H1 (cell line): ENCODE measurements at regions not wholly inside any gene's neighbourhood (a gene's known extent, or its start where the extent isn't known, plus 50 kb on each side); places are given as distances from the start of the nearest gene placed in this dataset.

Experiments used
- CTCF ChIA-PET: fragments of 300-600 bp; sonication (Branson Sonifier 250); formaldehyde crosslinking; loops from one replicate; lab custom pipeline; 2021; ENCODE audit not compliant: partially characterized antibody; lab: Charles Lee
- POLR2A ChIA-PET: fragments of 300-600 bp; sonication (Branson Sonifier 250); formaldehyde crosslinking; loops from one replicate; lab custom pipeline; 2021; ENCODE audit warnings: inconsistent platforms; ENCODE audit not compliant: partially characterized antibody; lab: Charles Lee
- DNase-seq, 2 experiments: peaks; one replicate each; pipeline versions ENCODE4 v3.0.0 to v3.0.0-alpha.2; 2010 to 2022; ENCODE audit warnings: low spot score in 2 of 2, low read depth in 1 of 2, mixed read lengths in 1 of 2
- FAIRE-seq: peaks from 2 replicates; lab custom pipeline; 2011; peaks lifted over from hg19 to GRCh38; lab: Jason Lieb, UNC
- H2AFZ ChIP-seq: 2 replicates; pipeline ENCODE4 v1.8.1; 2012; ENCODE audit warnings: low read length, inconsistent platforms
- H2AK5ac ChIP-seq: 2 replicates; pipeline ENCODE4 v1.6.1; 2013; ENCODE audit warnings: low read depth, low read length
- H2BK120ac ChIP-seq: replicated peaks from 2 replicates; pipeline ENCODE3; 2013; ENCODE audit warnings: low read depth, low read length, inconsistent platforms
- H2BK12ac ChIP-seq: 2 replicates; pipeline ENCODE4 v1.6.1; 2013; ENCODE audit warnings: low read depth, low read length
- H2BK15ac ChIP-seq: 2 replicates; pipeline ENCODE4 v1.6.1; 2013; ENCODE audit warnings: low read length
- H2BK20ac ChIP-seq: 2 replicates; pipeline ENCODE4 v1.6.1; 2013; ENCODE audit warnings: low read length
- H2BK5ac ChIP-seq: 2 replicates; pipeline ENCODE4 v1.6.1; 2013; ENCODE audit warnings: low read depth, low read length
- H3K14ac ChIP-seq: 2 replicates; pipeline ENCODE4 v1.6.1; 2013; ENCODE audit warnings: inconsistent platforms; ENCODE audit not compliant: insufficient read length
- H3K18ac ChIP-seq: 2 replicates; pipeline ENCODE4 v1.6.1; 2013; ENCODE audit warnings: low read length; ENCODE audit errors: extremely low read depth
- H3K23ac ChIP-seq: 2 replicates; pipeline ENCODE4 v1.6.1; 2013; ENCODE audit warnings: inconsistent platforms; ENCODE audit not compliant: insufficient read length
- H3K23me2 ChIP-seq: 2 replicates; pipeline ENCODE4 v1.6.1; 2013; ENCODE audit warnings: low read depth, low read length
- H3K27ac ChIP-seq: 2 replicates; pipeline ENCODE4 v1.6.1; 2011; ENCODE audit warnings: low read depth, low read length, inconsistent platforms
- H3K27me3 ChIP-seq, 4 experiments: replicated peaks in 1 of 4; 1 replicate in 1 of 4; 2 replicates in 3 of 4; pipeline versions ENCODE4 v1.6.1 to v1.8.1; 2011 to 2013; ENCODE audit warnings: low read length in 3 of 4, mild to moderate bottlenecking in 3 of 4, inconsistent platforms in 2 of 4, mixed read lengths in 2 of 4, moderate library complexity in 1 of 4; ENCODE audit not compliant: control insufficient read depth in 3 of 4, insufficient read depth in 3 of 4; ENCODE audit errors: extremely low read depth in 1 of 4
- H3K36me3 ChIP-seq, 4 experiments: 2 replicates each; pipeline versions ENCODE4 v1.6.1 to v1.8.1; 2011 to 2013; ENCODE audit warnings: mild to moderate bottlenecking in 4 of 4, low read length in 3 of 4, moderate library complexity in 2 of 4, control low read depth in 1 of 4, inconsistent platforms in 1 of 4; ENCODE audit not compliant: insufficient read depth in 4 of 4, control insufficient read depth in 2 of 4
- H3K4ac ChIP-seq: replicated peaks from 2 replicates; pipeline ENCODE3; 2013; ENCODE audit warnings: low read length, low read depth, mixed read lengths, inconsistent platforms; ENCODE audit not compliant: insufficient read length
- H3K4me1 ChIP-seq, 4 experiments: replicated peaks in 1 of 4; 1 replicate in 1 of 4; 2 replicates in 3 of 4; pipeline versions ENCODE4 v1.6.1 to v1.8.1; 2011 to 2013; ENCODE audit warnings: low read length in 3 of 4, inconsistent platforms in 2 of 4, mixed read lengths in 1 of 4; ENCODE audit not compliant: insufficient read depth in 4 of 4, control insufficient read depth in 3 of 4
- H3K4me2 ChIP-seq, 2 experiments: 2 replicates each; pipeline versions ENCODE4 v1.6.1 to v1.8.1; 2011 to 2013; ENCODE audit warnings: low read depth in 2 of 2, low read length in 2 of 2, control low read depth in 1 of 2, inconsistent platforms in 1 of 2, mild to moderate bottlenecking in 1 of 2; ENCODE audit not compliant: insufficient read depth in 1 of 2
- H3K4me3 ChIP-seq, 4 experiments: fragments of 200-600, 300-600 bp in 1 of 4; sonication (generic), shearing (Covaris generic), sonication (Bioruptor Twin) in 1 of 4; 2 replicates each; pipeline versions ENCODE4 v1.5.1 to v1.8.1; 2011 to 2016; ENCODE audit warnings: low read length in 4 of 4, low read depth in 3 of 4, control low read depth in 2 of 4, inconsistent platforms in 2 of 4, mild to moderate bottlenecking in 2 of 4, mixed read lengths in 1 of 4, moderate library complexity in 1 of 4; ENCODE audit not compliant: insufficient read depth in 2 of 4; ENCODE audit errors: extremely low read depth in 1 of 4
- H3K56ac ChIP-seq: replicated peaks from 2 replicates; pipeline ENCODE3; 2013; ENCODE audit warnings: low read depth, mild to moderate bottlenecking, mixed read lengths, low read length, inconsistent platforms; ENCODE audit not compliant: insufficient read length
- H3K79me1 ChIP-seq: 2 replicates; pipeline ENCODE4 v1.6.1; 2013; ENCODE audit warnings: low read depth, low read length, control low read depth
- H3K79me2 ChIP-seq, 2 experiments: 2 replicates each; pipeline versions ENCODE4 v1.6.1 to v1.8.1; 2012 to 2013; ENCODE audit warnings: low read length in 2 of 2, mild to moderate bottlenecking in 2 of 2, inconsistent platforms in 1 of 2; ENCODE audit not compliant: insufficient read depth in 2 of 2, control insufficient read depth in 1 of 2
- H3K9ac ChIP-seq, 4 experiments: replicated peaks in 1 of 4; 1 replicate in 1 of 4; 2 replicates in 3 of 4; pipeline versions ENCODE4 v1.6.1 to v1.8.1; 2011 to 2013; ENCODE audit warnings: low read depth in 3 of 4, low read length in 3 of 4, control low read depth in 2 of 4, mild to moderate bottlenecking in 2 of 4, moderate library complexity in 2 of 4, inconsistent platforms in 1 of 4; ENCODE audit errors: extremely low read depth in 1 of 4
- H3K9me3 ChIP-seq, 2 experiments: 2 replicates each; pipeline versions ENCODE4 v1.6.1 to v1.8.1; 2012 to 2013; ENCODE audit warnings: mild to moderate bottlenecking in 2 of 2, moderate library complexity in 2 of 2, control low read depth in 1 of 2, inconsistent platforms in 1 of 2, low read depth in 1 of 2, low read length in 1 of 2, mixed read lengths in 1 of 2; ENCODE audit not compliant: insufficient read depth in 2 of 2
- H4K20me1 ChIP-seq, 2 experiments: replicated peaks in 1 of 2; 2 replicates each; pipeline versions ENCODE3 to v1.8.1; 2011 to 2013; ENCODE audit warnings: inconsistent platforms in 2 of 2, low read length in 2 of 2, mild to moderate bottlenecking in 1 of 2; ENCODE audit not compliant: insufficient read depth in 2 of 2, control insufficient read depth in 1 of 2
- H4K5ac ChIP-seq: 2 replicates; pipeline ENCODE4 v1.6.1; 2013; ENCODE audit warnings: low read length, low read depth, mixed read lengths, inconsistent platforms; ENCODE audit not compliant: insufficient read length
- H4K8ac ChIP-seq: 2 replicates; pipeline ENCODE4 v1.8.0; 2013; ENCODE audit warnings: mild to moderate bottlenecking, moderate library complexity, low read length, inconsistent platforms; ENCODE audit not compliant: insufficient read depth; ENCODE audit errors: extremely low read depth
- H4K91ac ChIP-seq: replicated peaks from 2 replicates; pipeline ENCODE3; 2013; ENCODE audit warnings: low read length, mixed read lengths, inconsistent platforms; ENCODE audit not compliant: insufficient read length
- ATF3 ChIP-seq: IDR thresholded peaks from 2 replicates; pipeline ENCODE4 v1.6.1; 2011; ENCODE audit warnings: low read depth, mild to moderate bottlenecking, low read length; ENCODE audit not compliant: insufficient read depth
- EP300 ChIP-seq, 2 experiments: IDR thresholded peaks; 1 replicate in 1 of 2; 2 replicates in 1 of 2; pipeline ENCODE4 v1.6.1; 2011 to 2012; ENCODE audit warnings: low read depth in 2 of 2, low read length in 2 of 2, mild to moderate bottlenecking in 2 of 2, borderline replicate concordance in 1 of 2, inconsistent platforms in 1 of 2, moderate library complexity in 1 of 2
- EZH2 ChIP-seq: fragments of 200-600 bp; sonication (generic); IDR thresholded peaks from 2 replicates; pipeline ENCODE4 v1.7.1; 2012; ENCODE audit warnings: low read depth, mild to moderate bottlenecking, moderate library complexity, low read length, inconsistent platforms; ENCODE audit not compliant: severe bottlenecking
- FOSL1 ChIP-seq: IDR thresholded peaks from 2 replicates; pipeline ENCODE4 v1.6.1; 2011; ENCODE audit warnings: mild to moderate bottlenecking, low read depth, low read length, moderate library complexity; ENCODE audit not compliant: insufficient read depth
- GABPA ChIP-seq: IDR thresholded peaks from 2 replicates; pipeline ENCODE4 v1.6.1; 2011; ENCODE audit warnings: mild to moderate bottlenecking, low read length, moderate library complexity, borderline replicate concordance; ENCODE audit not compliant: insufficient read depth
- HDAC2 ChIP-seq, 2 experiments: fragments of 300-600 bp in 1 of 2; sonication (generic) in 1 of 2; IDR thresholded peaks; 2 replicates each; pipeline ENCODE4 v1.6.1; 2011 to 2012; ENCODE audit warnings: low read depth in 2 of 2, low read length in 2 of 2, mild to moderate bottlenecking in 2 of 2, moderate library complexity in 2 of 2, borderline replicate concordance in 1 of 2, inconsistent platforms in 1 of 2
- HDAC6 ChIP-seq: IDR thresholded peaks from one replicate; pipeline ENCODE4 v1.7.1; 2012; ENCODE audit warnings: low read depth, mild to moderate bottlenecking, inconsistent platforms, low read length, moderate library complexity
- JUN ChIP-seq: IDR thresholded peaks from 2 replicates; pipeline ENCODE4 v1.6.1; 2011; ENCODE audit warnings: low read depth, mild to moderate bottlenecking, improper control_type of control experiment, low read length
- KDM1A ChIP-seq: fragments of 200-600, 300-600 bp; sonication (generic); IDR thresholded peaks from 2 replicates; pipeline ENCODE4 v1.7.1; 2016; ENCODE audit warnings: mild to moderate bottlenecking, low read length, borderline replicate concordance
- PHF8 ChIP-seq: fragments of 200-600 bp; sonication (generic); conservative IDR thresholded peaks from 2 replicates; pipeline ENCODE4 v1.7.1; 2012; ENCODE audit warnings: low read depth, mild to moderate bottlenecking, inconsistent platforms, low read length, moderate library complexity
- POLR2A ChIP-seq, 2 experiments: IDR thresholded peaks; 1 replicate in 1 of 2; 2 replicates in 1 of 2; pipeline ENCODE4 v1.6.1; 2011; ENCODE audit warnings: low read depth in 2 of 2, low read length in 2 of 2, mild to moderate bottlenecking in 2 of 2; ENCODE audit errors: control extremely low read depth in 1 of 2
- RFX5 ChIP-seq: IDR thresholded peaks from 2 replicates; pipeline ENCODE4 v1.6.1; 2011; ENCODE audit warnings: low read depth, low read length, improper control_type of control experiment, borderline replicate concordance
- SRF ChIP-seq: IDR thresholded peaks from 2 replicates; pipeline ENCODE4 v1.6.1; 2011; ENCODE audit warnings: mild to moderate bottlenecking, low read depth, low read length, moderate library complexity
- TAF1 ChIP-seq: IDR thresholded peaks from 2 replicates; pipeline ENCODE4 v1.6.1; 2011; ENCODE audit warnings: mild to moderate bottlenecking, low read depth, low read length
- WGBS, 2 experiments: shearing (Covaris generic) in 1 of 2; methylation state at CpG; one replicate each; pipeline versions ENCODE4 v1.1.6 to v1.1.7; 2013 to 2015; ENCODE audit warnings: low lambda C conversion rate in 2 of 2, mixed read lengths in 2 of 2, inconsistent platforms in 1 of 2, low coverage in 1 of 2, missing lambda C conversion rate in 1 of 2; ENCODE audit not compliant: insufficient replicate concordance in 2 of 2, insufficient coverage in 1 of 2, insufficient read length in 1 of 2; ENCODE audit errors: extremely low coverage in 1 of 2, missing lambda C conversion rate in 1 of 2; 5-methylcytosine and 5-hydroxymethylcytosine counted together

GRCh38 chr2:146437712-146438111 lies 1407.1 kb upstream of the ACVR2A start:
- no peaks in the 10 kb centered on the region for H3K23me2 ChIP-seq
- no peaks in the 10 kb centered on the region for H3K79me2 ChIP-seq
- H2BK20ac ChIP-seq, result no peak overlapping the region
- ChIA-PET CTCF (interaction anchor here (1.1 to 1.3 kb wide), 2 partner anchors 24 to 224 kb away, joined by 3 read pairs; no protein-coding TSS in a partner anchor), POLR2A (no interaction called here)
- no peak overlapping the region for H3K4me2 ChIP-seq
- DNase-seq (no peak), FAIRE-seq (no peak)
- H3K14ac ChIP-seq, result no peak overlapping the region
- H3K4ac ChIP-seq, result no peak overlapping the region
- H4K91ac ChIP-seq, result no peak overlapping the region
- H2BK15ac ChIP-seq, result no peak overlapping the region
- no peaks in the 10 kb centered on the region for H3K9me3 ChIP-seq
- H3K27ac ChIP-seq, result no peak overlapping the region
- H3K36me3 ChIP-seq, result no peaks in the 10 kb centered on the region
- TF ChIP-seq HDAC2 (IDR thresholded peaks at IDR 0.05; ENCODE audit: borderline replicate concordance in 1 of 2, low read depth in 2 of 2, low read length in 2 of 2) (no peak), EZH2 (no peak), GABPA (no peak), RFX5 (no peak), HDAC6 (no peak), FOSL1 (no peak), ATF3 (no peak), POLR2A (IDR thresholded peaks at IDR 0.05; ENCODE audit: control extremely low read depth in 1 of 2, low read depth in 2 of 2, low read length in 2 of 2) (no peak), SRF (no peak), EP300 (IDR thresholded peaks at IDR 0.05; ENCODE audit: borderline replicate concordance in 1 of 2, low read depth in 2 of 2, low read length in 2 of 2) (no peak), TAF1 (no peak), KDM1A (no peak), PHF8 (no peak), JUN (no peak)
- H3K56ac ChIP-seq, result no peak overlapping the region
- no peak overlapping the region for H3K23ac ChIP-seq
- no peaks in the 10 kb centered on the region for H3K79me1 ChIP-seq
- H4K5ac ChIP-seq, result no peak overlapping the region
- no peak overlapping the region for H2BK5ac ChIP-seq
- WGBS, 2 experiments, result 46% methylated on average over 2 of the region's 2 CpGs; no CpG with 5 or more reads in 1 of the 2 experiments
- no peak overlapping the region for H3K4me3 ChIP-seq
- no peaks in the 10 kb centered on the region for H3K27me3 ChIP-seq
- H3K9ac ChIP-seq, result no peak overlapping the region
- H4K20me1 ChIP-seq, result no peaks in the 10 kb centered on the region
- H2BK12ac ChIP-seq, result no peak overlapping the region
- H2AK5ac ChIP-seq, result no peak overlapping the region
- H4K8ac ChIP-seq, result no peak overlapping the region
- H3K4me1 ChIP-seq, result no peaks in the 10 kb centered on the region
- H2AFZ ChIP-seq, result peak overlapping the region; percentile 15; the same call in 1 of the 2 replicates
- H3K18ac ChIP-seq, result no peak overlapping the region
- H2BK120ac ChIP-seq, result no peak overlapping the region
